Limb (tissue), 2 donors: ENCODE measurements at regions not wholly inside any gene's neighbourhood (a gene's known extent, or its start where the extent isn't known, plus 50 kb on each side); places are given as distances from the start of the nearest gene placed in this dataset.
"Not testable (repeated sequence)": the region's sequence is repeated elsewhere in the genome, so short reads cannot be mapped to it uniquely, and the experiment has no call there.

Source experiments
- DNase-seq, 2 donors: peaks; one replicate each; pipeline ENCODE4 v3.0.0-alpha.2; 2016; ENCODE audit errors: extremely low spot score in 2 of 2

GRCh38 chr17:20681746-20682722, 102.5 kb downstream of the CDRT15L2 start:
- not testable (repeated sequence) for DNase-seq

- not testable (repeated sequence) for DNase-seq
These were observed 104.2 kb downstream of the CDRT15L2 start for GRCh38 chr17:20683651-20684229.

GRCh38 chr17:20684975-20685374, 105.5 kb downstream of the CDRT15L2 start:
- not testable (repeated sequence) for DNase-seq

- not testable (repeated sequence) for DNase-seq
These were observed 108.1 kb downstream of the CDRT15L2 start for GRCh38 chr17:20687584-20687983.

GRCh38 chr17:20689170-20689749, 109.7 kb downstream of the CDRT15L2 start:
- not testable (repeated sequence) for DNase-seq

GRCh38 chr17:20692706-20693105, 113.2 kb downstream of the CDRT15L2 start:
- DNase-seq = not testable (repeated sequence)

GRCh38 chr17:20695871-20696270, 116.3 kb downstream of the CDRT15L2 start:
- DNase-seq = not testable (repeated sequence)

- not testable (repeated sequence) for DNase-seq
These were observed 119.1 kb downstream of the CDRT15L2 start for GRCh38 chr17:20698463-20699206.

GRCh38 chr17:20700528-20700927, 121.0 kb downstream of the CDRT15L2 start:
- DNase-seq = not testable (repeated sequence)

- not testable (repeated sequence) for DNase-seq
These were observed 121.8 kb downstream of the CDRT15L2 start for GRCh38 chr17:20701366-20701765.

GRCh38 chr17:20702692-20703091, 123.2 kb downstream of the CDRT15L2 start:
- DNase-seq = no peak

GRCh38 chr17:20703781-20704180, 124.3 kb downstream of the CDRT15L2 start:
- DNase-seq = no peak

- DNase-seq = not testable (repeated sequence)
These were observed 125.7 kb downstream of the CDRT15L2 start for GRCh38 chr17:20705186-20705585.

GRCh38 chr17:20706751-20707373, 127.3 kb downstream of the CDRT15L2 start:
- no peak for DNase-seq

GRCh38 chr17:20708821-20709220, 129.3 kb downstream of the CDRT15L2 start:
- DNase-seq = not testable (repeated sequence)

GRCh38 chr17:20716481-20716880, 137.0 kb downstream of the CDRT15L2 start:
- not testable (repeated sequence) for DNase-seq

- no peak for DNase-seq
These were observed 141.6 kb downstream of the CDRT15L2 start for GRCh38 chr17:20721171-20721570.

GRCh38 chr17:20724391-20724790, 144.9 kb downstream of the CDRT15L2 start:
- DNase-seq = not testable (repeated sequence)

- DNase-seq = not testable (repeated sequence)
These were observed 147.7 kb downstream of the CDRT15L2 start for GRCh38 chr17:20727201-20727600.

- DNase-seq = no peak
These were observed 148.7 kb downstream of the CDRT15L2 start for GRCh38 chr17:20728181-20728580.

- not testable (repeated sequence) for DNase-seq
These were observed 151.6 kb downstream of the CDRT15L2 start for GRCh38 chr17:20731131-20731530.
